Mucosa of gallbladder (tissue), 1 donor: ENCODE measurements at regions not wholly inside any gene's neighbourhood (a gene's known extent, or its start where the extent isn't known, plus 50 kb on each side); places are given as distances from the start of the nearest gene placed in this dataset.
"Not testable (repeated sequence)": the region's sequence is repeated elsewhere in the genome, so short reads cannot be mapped to it uniquely, and the experiment has no call there.

Experiments used
- DNase-seq: peaks from one replicate; pipeline ENCODE4 v3.0.0-alpha.2; 2020; ENCODE audit warnings: low spot score
- donor health status: DM: no; HTN: no; CAD: no.

GRCh38 chr9:73344060-73344459 is 192.4 kb downstream of the ANXA1 start:
- DNase-seq: no peak

DNA sequence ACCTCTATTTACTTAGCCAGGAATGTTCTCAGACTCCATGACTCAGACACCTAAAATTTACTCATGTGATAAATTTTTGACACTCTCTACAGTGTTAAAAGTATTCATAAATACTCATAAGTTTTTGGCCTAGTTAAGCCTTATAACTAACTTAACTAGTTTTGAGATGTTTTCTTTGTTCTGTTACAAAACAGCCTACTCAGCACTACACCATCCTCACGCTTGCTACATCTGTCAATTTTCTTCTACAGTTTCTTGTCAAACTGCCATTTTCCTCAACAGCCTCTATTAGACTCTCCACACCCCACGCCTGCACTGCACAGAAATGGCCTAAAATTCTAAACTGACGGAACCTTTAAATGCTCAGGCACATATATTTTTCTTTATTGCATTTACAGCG is 195.5 kb downstream of the ANXA1 start:
- DNase-seq: no peak

GRCh38 chr9:73347720-73348119 is 196.1 kb downstream of the ANXA1 start:
- no peak for DNase-seq

- DNase-seq: no peak
Observed at GRCh38 chr9:73348471-73348870, 196.8 kb downstream of the ANXA1 start.

- DNase-seq: no peak
Observed at GRCh38 chr9:73349476-73349875, 197.8 kb downstream of the ANXA1 start.

DNA sequence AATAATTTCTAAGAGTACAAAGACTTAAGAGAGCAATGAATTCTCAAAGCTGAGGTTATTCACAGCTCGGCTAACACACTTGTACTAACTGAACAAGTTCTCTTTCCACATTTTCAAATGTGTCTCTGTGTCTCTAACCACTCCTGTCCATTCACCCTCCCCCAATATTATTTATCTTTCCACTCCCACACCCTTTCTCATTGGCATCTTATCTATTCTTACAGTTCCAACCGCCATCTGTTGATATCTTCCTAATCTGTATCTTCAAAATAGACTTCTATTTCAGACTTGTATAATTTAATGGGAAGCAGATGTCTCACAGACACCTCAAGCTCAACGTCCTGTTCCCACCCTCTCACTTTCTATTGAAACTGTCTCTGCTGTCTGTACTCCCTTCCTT is 205.9 kb downstream of the ANXA1 start:
- DNase-seq: no peak

DNA sequence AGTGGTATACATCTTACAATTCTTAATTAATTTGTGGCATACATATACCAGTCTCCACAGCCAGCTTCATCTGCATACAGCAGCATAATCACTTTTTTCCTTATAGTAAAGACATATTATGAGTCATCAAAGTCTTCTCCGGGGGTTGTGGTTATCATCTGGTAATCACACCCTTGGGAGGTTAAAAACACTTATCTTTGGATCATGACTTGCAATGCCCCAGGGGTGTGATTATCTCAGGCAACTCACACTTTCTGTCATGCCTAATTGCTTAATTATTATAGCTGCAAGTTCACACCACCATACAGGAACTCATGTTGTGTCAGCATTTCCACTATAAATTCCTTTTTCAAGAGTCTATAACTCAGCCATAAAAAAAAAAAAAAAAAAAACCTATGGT is 218.4 kb downstream of the ANXA1 start:
- DNase-seq: no peak

GRCh38 chr9:73371801-73372200 is 220.1 kb downstream of the ANXA1 start:
- no peak for DNase-seq

DNA sequence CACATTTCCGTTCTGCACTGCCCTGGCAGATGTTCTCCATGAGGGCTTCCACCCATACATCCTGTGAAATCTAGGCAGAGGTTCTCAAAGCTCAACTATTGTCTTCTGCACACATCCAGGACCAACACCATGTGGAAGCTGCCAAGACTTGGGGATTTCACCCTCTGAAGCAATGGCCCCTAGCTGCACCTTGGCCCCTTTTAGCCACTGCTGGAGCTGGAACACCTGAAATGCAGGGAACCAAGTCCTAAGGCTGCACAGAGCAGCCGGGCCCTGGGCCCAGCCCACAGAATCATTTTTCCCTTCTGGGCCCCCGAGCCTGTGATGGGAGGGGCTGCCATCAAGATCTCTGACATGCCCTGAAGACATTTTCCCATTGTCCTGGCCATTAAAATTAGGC is 228.7 kb downstream of the ANXA1 start:
- no peak for DNase-seq

GRCh38 chr9:73402081-73403028 is 250.7 kb downstream of the ANXA1 start:
- DNase-seq: no peak

- no peak for DNase-seq
Observed at GRCh38 chr9:73411494-73411893, 259.8 kb downstream of the ANXA1 start.

- no peak for DNase-seq
Observed at GRCh38 chr9:73412874-73413273, 261.2 kb downstream of the ANXA1 start.

DNA sequence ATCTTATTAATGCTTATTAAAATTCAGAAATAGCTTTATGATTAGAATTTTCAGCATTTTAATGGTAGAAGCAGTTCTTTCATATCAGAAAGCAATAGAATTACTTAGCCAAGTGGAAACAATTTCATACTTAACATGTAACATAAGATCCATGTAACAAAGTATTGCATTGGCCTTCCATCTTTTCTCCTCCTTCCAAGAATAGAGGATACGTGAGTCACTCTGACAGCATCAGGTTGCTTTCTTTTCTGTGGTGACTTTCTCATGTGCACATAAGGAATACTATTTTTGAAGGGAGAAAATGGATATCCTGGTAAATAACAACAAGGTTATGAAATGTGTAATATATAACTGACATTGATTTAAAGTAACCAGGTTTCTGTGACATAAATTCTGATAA is 272.2 kb downstream of the ANXA1 start:
- no peak for DNase-seq

GRCh38 chr9:73426269-73426668 is 274.6 kb downstream of the ANXA1 start:
- DNase-seq: no peak

DNA sequence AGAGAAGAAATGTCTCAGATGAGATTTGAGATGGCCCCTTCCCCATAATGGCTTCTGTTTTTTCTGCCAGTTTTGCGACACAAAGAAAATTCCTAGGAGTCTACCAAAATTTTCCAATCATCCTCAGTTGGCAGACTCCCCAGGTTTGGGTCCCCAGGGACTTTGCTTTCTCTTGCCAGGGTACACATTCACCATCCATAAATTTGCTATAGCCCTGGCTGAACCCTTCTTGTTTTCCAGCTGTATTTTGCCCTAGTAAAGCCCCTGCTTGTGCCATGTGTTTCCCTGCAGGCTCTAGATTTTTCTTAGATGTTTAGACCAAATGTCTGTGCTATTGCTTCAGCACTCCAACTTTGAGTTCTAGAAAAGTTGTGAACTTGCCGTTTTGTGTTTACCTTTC is 283.2 kb downstream of the ANXA1 start:
- DNase-seq: no peak

DNA sequence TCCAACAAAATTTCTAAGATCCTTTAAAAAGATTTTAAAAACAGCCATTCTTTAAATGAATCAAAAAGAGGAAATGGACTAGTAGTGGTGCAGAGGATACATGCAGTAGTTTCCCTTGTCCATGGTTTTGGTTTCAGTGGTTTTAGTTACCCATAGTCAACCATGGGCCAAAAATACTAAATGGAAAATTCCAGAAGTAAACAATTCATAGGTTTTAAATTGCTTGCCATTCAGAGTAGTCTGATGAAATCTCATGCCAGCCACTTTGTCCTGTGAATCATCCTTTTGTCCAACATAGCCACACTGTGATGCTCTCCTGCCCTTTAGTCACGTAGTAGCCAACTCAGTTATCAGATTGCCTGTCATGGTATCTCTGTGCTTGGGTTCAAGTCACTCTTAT is 286.1 kb downstream of the ANXA1 start:
- no peak for DNase-seq

DNA sequence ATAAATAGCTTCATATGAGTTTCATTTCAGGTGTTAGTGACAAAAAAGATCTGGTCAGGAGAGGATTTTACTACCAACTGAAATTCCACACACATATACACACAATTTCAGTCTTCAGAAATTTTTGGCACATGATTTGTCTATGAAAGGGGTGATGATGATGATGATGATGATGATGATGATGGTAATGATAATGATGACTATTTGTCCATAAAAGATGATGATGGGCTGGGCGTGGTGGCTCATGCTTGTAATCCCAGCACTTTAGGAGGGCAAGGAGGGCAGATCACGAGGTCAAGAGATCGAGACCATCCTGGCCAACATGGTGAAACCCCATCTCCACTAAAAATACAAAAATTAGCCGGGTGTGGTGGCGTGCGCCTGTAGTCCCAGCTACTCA is 288.2 kb downstream of the ANXA1 start:
- DNase-seq: not testable (repeated sequence)

- DNase-seq: no peak
Observed at GRCh38 chr9:73441223-73441622, 289.6 kb downstream of the ANXA1 start.

DNA sequence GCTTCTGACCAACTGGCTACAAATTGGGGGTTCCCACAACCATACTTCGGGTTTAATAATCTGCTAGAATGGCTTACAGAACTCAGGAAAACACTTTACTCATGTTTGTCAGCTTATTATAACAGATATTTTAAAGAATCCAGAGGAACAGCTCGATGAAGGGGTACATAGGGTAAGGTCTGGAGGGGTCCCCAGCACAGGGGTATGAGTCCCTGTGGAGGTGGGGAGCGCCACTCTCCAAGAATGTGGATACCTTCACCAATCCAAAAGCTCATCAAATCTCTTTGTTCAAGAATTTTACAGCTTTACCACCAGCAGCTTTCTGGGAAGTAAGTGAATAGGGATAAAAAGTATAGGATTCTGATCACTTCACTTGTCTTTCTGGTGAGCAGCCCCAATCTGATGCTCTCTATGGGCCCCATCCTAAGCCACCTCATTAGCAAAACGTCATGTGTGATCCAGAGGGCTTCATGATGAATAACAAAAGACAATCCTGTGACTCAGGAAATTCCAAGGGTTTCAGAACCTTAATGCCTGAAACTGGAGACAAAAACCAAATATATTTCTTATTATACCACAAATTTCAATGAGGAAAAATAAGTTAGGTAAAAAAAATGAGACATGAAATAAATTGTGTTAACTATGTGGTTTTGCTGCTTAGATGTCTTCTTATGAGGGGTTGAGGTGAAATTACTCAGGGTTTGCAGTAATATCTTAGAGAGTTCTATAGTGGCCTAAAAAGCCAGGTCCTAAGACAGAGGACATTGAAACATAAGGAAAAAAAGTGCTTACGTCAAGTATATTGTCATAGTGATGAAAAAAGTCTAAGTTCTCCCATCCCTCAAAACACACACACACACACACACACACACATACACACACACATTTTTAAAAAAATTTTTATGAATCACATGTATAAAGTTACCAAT is 290.5 kb downstream of the ANXA1 start:
- DNase-seq: no peak

- DNase-seq: no peak
Observed at GRCh38 chr9:73444821-73445220, 293.2 kb downstream of the ANXA1 start.

- not testable (repeated sequence) for DNase-seq
Observed at GRCh38 chr9:73445384-73445783, 293.7 kb downstream of the ANXA1 start.

- DNase-seq: no peak
Observed at GRCh38 chr9:73446306-73446705, 294.6 kb downstream of the ANXA1 start.

- no peak for DNase-seq
Observed at GRCh38 chr9:73451003-73451402, 299.3 kb downstream of the ANXA1 start.
